ENCODE measurements at regions not wholly inside any gene's neighbourhood (a gene's known extent, or its start where the extent isn't known, plus 50 kb on each side); places are given as distances from the start of the nearest gene placed in this dataset.

DNA sequence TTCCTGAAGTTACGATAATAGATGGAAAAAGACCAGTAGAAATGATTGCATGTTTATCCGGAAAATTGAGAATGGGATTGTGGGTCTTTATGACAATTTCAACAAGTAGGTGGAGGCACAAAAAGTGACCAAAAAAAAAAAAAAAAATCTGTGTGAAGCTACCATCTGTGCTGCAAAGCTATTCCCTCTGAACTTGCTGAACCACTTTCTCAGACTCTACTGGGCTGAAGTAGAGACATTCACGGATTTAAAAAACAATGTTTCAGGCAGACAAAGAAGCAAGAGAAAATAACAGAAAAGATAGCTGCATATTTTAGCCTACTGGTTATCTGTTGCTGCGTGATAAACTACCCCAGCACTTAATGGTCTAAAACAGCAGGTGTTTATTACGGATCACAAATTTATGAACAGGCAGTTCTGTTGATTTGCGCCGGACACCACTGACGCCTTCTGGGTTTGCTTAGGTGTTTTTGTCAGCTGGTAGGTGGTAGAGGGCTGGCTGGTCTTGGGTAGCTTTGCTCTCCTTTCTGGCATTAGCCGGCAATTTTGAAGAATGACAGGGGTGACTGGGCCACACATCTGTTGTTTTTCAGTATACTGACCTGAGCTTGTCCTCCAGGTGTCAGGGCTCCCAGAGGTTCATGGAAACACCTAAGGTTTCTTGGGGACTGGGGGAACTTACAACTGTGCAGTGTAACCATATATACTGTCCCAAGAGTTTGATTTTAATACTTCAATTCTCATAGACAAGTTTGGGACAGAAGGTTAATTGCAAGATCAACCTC, 665.1 kb downstream of the CCSER2 start:
- TF ChIP-seq, protein P1, sequence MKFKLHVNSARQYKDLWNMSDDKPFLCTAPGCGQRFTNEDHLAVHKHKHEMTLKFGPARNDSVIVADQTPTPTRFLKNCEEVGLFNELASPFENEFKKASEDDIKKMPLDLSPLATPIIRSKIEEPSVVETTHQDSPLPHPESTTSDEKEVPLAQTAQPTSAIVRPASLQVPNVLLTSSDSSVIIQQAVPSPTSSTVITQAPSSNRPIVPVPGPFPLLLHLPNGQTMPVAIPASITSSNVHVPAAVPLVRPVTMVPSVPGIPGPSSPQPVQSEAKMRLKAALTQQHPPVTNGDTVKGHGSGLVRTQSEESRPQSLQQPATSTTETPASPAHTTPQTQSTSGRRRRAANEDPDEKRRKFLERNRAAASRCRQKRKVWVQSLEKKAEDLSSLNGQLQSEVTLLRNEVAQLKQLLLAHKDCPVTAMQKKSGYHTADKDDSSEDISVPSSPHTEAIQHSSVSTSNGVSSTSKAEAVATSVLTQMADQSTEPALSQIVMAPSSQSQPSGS (tag by site-specific recombination; IDR thresholded peaks at IDR 0.05; ENCODE audit: low read depth), result no peak
- TF ChIP-seq ZNF335 (tag by site-specific recombination; conservative IDR thresholded peaks at IDR 0.05), result no peak
